ENCODE measurements at regions not wholly inside any gene's neighbourhood (a gene's known extent, or its start where the extent isn't known, plus 50 kb on each side); places are given as distances from the start of the nearest gene placed in this dataset.

DNA sequence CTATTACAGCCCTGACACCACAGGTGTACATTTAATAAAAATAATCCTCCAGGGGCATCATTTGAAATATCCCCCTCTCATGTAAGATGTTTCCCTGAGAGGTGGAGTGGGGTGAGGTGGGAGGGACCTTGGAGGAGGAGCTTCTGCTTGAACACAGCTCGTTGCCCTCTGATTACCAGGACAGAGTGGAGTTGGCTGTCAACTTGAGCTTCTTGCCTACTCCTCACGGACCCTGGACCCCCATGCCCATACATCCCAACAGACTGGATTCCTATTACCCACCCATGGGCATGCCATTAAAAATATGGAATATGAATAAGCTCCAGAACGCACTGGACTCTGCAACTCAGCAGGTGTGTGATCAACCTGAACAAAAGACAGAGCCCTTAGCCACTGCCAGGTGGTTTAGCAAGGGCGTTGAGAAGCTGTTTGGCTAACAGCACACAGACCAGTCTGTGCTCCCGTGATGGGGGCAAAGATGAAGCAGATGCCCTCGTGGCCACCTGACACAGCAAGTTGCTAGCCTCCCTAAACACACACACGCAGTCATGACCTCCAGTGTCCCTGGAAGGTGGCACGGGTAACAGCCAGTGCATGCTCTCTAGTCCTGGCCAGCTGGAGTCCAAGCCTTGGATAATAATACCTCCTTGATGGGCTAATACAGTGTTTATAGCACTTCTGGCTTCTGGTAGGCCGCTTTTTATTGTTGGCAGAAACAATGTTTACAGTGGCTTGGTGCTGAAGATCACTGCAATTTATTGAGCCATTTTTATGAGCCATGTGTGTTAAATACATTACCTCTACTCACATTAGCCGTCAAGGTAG is 155.0 kb downstream of the TOMM20 start:
- ATAC-seq (ENCODE audit: low FRiP score), result no peak
- DNase-seq (ENCODE audit: low spot score), result no peak
- TF ChIP-seq CTCF (IDR thresholded peaks at IDR 0.05), result no peak

DNA sequence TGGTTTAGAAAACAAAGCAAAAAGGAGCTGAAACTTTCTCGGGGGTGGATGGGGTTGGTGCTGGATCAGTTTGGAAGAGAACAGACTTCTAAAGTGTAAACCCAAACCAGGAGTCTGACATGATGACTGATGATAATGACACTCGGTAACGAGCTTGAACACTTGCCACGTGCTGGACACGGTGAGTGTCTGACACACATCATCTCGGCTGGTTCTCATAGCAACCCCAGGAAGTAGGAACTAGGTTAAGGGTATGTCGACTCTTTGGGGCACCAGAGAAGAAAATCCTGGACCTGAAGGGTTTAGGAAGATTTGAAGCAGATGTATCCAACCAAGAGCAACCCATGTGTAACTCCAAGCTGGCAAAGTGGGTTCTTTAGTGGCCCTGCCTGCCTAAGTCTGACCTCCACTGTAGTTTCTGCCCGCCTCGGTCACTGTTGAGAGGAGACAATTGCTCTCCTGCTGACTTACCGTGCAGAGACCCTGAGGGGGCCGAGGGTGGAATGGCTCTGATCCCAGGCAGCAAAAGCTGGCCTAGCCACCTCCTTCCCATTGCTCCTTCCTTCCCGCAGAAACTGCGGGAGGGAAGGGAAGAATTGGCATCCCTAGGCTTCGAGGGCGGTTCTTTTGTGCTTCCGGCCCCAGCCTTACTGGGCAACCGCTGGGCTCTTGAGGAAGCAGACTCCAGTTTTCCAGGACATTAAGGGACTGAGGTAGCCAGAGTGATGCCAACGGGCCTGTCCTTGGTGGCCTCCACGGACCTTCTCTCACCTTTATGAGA is 156.0 kb downstream of the TOMM20 start:
- TF ChIP-seq CTCF (IDR thresholded peaks at IDR 0.05), result no peak
- no peak for DNase-seq (ENCODE audit: low spot score)

DNA sequence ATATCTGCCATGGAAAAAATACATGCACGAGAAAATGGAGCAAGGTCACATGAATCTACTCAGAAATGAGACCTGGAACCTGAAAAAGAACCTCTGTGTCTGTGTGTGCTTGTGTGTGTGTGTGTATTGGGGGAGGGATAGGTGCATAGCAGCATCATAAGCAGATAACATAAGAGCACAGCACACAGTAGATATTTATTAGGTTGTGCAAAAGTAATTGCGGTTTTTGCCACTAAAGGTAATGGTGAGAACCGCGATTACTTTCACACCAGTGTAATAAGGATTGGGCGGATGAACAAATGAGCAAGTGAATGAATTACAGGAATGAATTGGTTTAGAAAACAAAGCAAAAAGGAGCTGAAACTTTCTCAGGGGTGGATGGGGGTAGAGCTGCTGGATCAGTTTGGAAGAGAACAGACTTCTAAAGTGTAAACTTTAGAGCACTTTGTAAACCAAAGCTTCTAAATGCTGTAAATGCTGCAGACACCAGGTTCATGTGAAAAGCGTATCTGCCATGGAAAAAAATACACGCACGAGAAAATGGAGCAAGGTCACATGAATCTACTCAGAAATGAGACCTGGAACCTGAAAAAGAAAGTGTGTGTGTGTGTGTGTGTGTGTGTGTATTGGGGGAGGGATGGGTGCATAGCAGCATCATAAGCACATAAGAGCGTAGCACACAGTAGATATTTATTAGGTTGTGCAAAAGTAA is 156.9 kb downstream of the TOMM20 start:
- TF ChIP-seq CTCF (IDR thresholded peaks at IDR 0.05), result no peak
- no peak for ATAC-seq (ENCODE audit: low FRiP score)
- no peak for DNase-seq (ENCODE audit: low spot score)

More for the DNA sequence above, 156.0 kb downstream of the TOMM20 start:
- no peak for ATAC-seq (ENCODE audit: low FRiP score)

DNA sequence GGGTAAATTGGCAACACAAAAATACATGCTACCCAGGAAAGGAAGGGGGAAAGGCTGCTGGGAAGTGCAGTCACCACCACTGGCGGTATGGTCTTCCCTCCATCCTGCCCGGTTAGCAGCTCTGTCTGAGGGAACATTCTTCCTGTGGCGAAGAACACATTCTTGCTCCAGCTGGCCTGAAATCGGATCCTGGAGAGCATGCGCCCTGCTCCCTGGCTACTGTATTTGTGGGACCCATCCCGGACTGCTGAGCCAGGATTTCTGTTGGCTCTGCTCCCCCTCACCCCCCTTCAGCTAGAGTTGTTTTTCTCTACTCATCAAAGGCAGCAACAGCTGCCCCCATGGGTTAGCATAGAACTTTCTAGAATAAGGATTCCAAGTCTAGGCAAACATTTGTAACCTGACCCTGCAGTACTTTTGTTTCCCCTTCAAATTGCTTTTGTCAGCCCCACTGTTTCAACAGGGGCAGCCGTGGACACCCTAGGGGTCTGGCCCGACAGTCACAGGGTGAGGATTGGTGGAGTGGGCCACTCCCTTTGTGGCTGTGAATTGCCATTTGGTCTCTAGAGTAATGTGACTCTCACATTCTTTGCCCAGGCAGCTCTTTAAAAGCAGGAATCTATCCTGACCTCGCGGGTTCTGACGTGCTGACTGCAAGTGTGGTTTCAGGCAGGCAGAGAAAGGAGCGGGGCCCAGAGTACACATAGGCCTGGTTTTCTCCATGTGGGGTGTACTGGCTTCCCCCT is 157.7 kb downstream of the TOMM20 start:
- ATAC-seq (ENCODE audit: low FRiP score) (peak; percentile 79), DNase-seq (ENCODE audit: low spot score) (no peak)
- TF ChIP-seq CTCF (IDR thresholded peaks at IDR 0.05), result no peak

DNA sequence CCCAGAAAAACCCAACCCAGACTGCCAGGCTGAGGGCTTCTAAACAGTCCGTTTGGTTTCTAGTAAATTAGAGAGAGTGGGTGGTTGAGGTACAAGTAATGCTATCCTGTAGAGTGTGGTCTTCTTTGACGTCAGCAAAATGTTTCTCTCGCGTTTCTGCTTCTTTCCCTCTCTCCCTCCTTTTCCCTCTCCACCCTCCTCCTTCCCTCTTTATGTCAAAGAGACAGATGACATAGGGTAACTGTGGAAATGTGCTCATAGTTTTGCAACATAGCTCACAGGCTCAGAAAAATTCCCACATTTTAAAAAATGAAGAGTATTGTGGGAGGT is 158.3 kb downstream of the TOMM20 start:
- no peak for DNase-seq (ENCODE audit: low spot score)
- no peak for TF ChIP-seq CTCF (IDR thresholded peaks at IDR 0.05)
- ATAC-seq (ENCODE audit: low FRiP score), result peak; percentile 85

GRCh38 chr1:234969581-234970400 is 158.8 kb downstream of the TOMM20 start:
- no peak for TF ChIP-seq CTCF (IDR thresholded peaks at IDR 0.05)
- DNase-seq (ENCODE audit: low spot score) (no peak), ATAC-seq (ENCODE audit: low FRiP score) (peak; percentile 70)
